Testis (tissue), 2 donors: ENCODE measurements at regions not wholly inside any gene's neighbourhood (a gene's known extent, or its start where the extent isn't known, plus 50 kb on each side); places are given as distances from the start of the nearest gene placed in this dataset.
"Not testable (repeated sequence)": the region's sequence is repeated elsewhere in the genome, so short reads cannot be mapped to it uniquely, and the experiment has no call there.

Source experiments
- DNase-seq: peaks from one replicate; pipeline ENCODE4 v3.0.0-alpha.2; 2019
- H3K27ac ChIP-seq, 2 donors: fragments of 200-600 bp; sonication (generic); one replicate each; pipeline ENCODE4 v1.5.1; 2019
- H3K27me3 ChIP-seq: fragments of 200-600 bp; sonication (generic); one replicate; pipeline ENCODE4 v1.5.1; 2019
- H3K36me3 ChIP-seq: fragments of 200-600 bp; sonication (generic); one replicate; pipeline ENCODE4 v1.5.1; 2017; ENCODE audit warnings: low read depth; ENCODE audit errors: missing control alignments
- H3K4me1 ChIP-seq: fragments of 200-600 bp; sonication (generic); one replicate; pipeline ENCODE4 v1.5.1; 2019
- H3K4me3 ChIP-seq, 2 donors: fragments of 200-600 bp; sonication (generic); one replicate each; pipeline ENCODE4 v1.5.1; 2017 to 2019
- H3K9me3 ChIP-seq: fragments of 200-600 bp; sonication (generic); one replicate; pipeline ENCODE4 v1.5.1; 2017
- POLR2A ChIP-seq: fragments of 450-650 bp; IDR thresholded peaks from one replicate; pipeline ENCODE4 v1.6.1; 2017; ENCODE audit warnings: antibody characterized with exemption, mild to moderate bottlenecking, moderate library complexity
- WGBS, 2 donors: methylation state at CpG; one replicate each; pipeline ENCODE4 v1.1.5; 2018; 5-methylcytosine and 5-hydroxymethylcytosine counted together
- intact Hi-C: fragments of 100-400 bp; cut with DNase I; formaldehyde crosslinking; loops from one replicate; pipeline ENCODE4 v1.15.1; 2023; ENCODE audit warnings: low total_unique reads
- small RNA-seq, 2 donors: library from RNA; depleted of rRNA; stranded (forward); fragments of <200 nt; gene quantifications; one replicate each; pipeline ENCODE3, GENCODE V24; 2016
- TF ChIP-seq, protein P1 (sequence below), 3 experiments: fragments of 450-650 bp in 2 of 3; fragments of 200-600 bp in 1 of 3; sonication (generic) in 1 of 3; IDR thresholded peaks; one replicate each; pipeline ENCODE4 v1.5.1; 2016 to 2019; ENCODE audit warnings: antibody characterized with exemption in 3 of 3, mild to moderate bottlenecking in 2 of 3, moderate library complexity in 1 of 3

- no peaks in the 10 kb centered on the region for H3K4me1 ChIP-seq
- WGBS, 2 donors, result 93 to 100% methylated on average over 1 of the region's 1 CpG
- no peak overlapping the region for H3K4me3 ChIP-seq
- DNase-seq, result no peak
- no peak overlapping the region for H3K27ac ChIP-seq
- H3K36me3 ChIP-seq, result no peaks in the 10 kb centered on the region
- no peaks in the 10 kb centered on the region for H3K9me3 ChIP-seq
- no peaks in the 10 kb centered on the region for H3K27me3 ChIP-seq
- TF ChIP-seq, protein P1, sequence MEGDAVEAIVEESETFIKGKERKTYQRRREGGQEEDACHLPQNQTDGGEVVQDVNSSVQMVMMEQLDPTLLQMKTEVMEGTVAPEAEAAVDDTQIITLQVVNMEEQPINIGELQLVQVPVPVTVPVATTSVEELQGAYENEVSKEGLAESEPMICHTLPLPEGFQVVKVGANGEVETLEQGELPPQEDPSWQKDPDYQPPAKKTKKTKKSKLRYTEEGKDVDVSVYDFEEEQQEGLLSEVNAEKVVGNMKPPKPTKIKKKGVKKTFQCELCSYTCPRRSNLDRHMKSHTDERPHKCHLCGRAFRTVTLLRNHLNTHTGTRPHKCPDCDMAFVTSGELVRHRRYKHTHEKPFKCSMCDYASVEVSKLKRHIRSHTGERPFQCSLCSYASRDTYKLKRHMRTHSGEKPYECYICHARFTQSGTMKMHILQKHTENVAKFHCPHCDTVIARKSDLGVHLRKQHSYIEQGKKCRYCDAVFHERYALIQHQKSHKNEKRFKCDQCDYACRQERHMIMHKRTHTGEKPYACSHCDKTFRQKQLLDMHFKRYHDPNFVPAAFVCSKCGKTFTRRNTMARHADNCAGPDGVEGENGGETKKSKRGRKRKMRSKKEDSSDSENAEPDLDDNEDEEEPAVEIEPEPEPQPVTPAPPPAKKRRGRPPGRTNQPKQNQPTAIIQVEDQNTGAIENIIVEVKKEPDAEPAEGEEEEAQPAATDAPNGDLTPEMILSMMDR (IDR thresholded peaks at IDR 0.05), result no peak
- TF ChIP-seq POLR2A, result no peak
- intact Hi-C loops, result no loop called here
These were observed 58.0 kb upstream of the H2AZ1 start for GRCh38 chr4:100008048-100008447.

GRCh38 chr4:100006161-100006560, 56.1 kb upstream of the H2AZ1 start:
- intact Hi-C loops, H3K9me3 ChIP-seq: not testable (repeated sequence)
- 97 to 100% methylated on average over 4 to 10 of the region's 23 CpGs for WGBS, 2 donors

More at GRCh38 chr4:100006161-100006560, 56.1 kb upstream of the H2AZ1 start:
- DNase-seq, H3K27me3 ChIP-seq, H3K4me3 ChIP-seq, H3K36me3 ChIP-seq, H3K27ac ChIP-seq, H3K4me1 ChIP-seq: not testable (repeated sequence)

Small RNA genes in the stretch of these regions (small RNA-seq; reads per million reads assigned to genes)
- gene DYNLL1P6, result 0 reads per million in 2 donors
